Heart left ventricle (tissue), 13 donors: ENCODE measurements at regions not wholly inside any gene's neighbourhood (a gene's known extent, or its start where the extent isn't known, plus 50 kb on each side); places are given as distances from the start of the nearest gene placed in this dataset.

Experiments
- CTCF ChIP-seq, 12 donors: fragments of 200-600 bp; sonication (generic) in 4 of 12; IDR thresholded peaks; one replicate each; pipeline versions ENCODE4 v1.5.0 to v1.8.0; 2018 to 2022; ENCODE audit warnings: antibody characterized with exemption in 12 of 12, mild to moderate bottlenecking in 5 of 12
- POLR2A ChIP-seq, 2 donors: fragments of 450-650 bp; IDR thresholded peaks; one replicate each; pipeline ENCODE4 v1.6.1; 2017; ENCODE audit warnings: antibody characterized with exemption in 2 of 2, mild to moderate bottlenecking in 2 of 2, moderate library complexity in 2 of 2
- donor health status: ischemic (EF 13 %, LVEDD 7.1; RV severe dilation, severe dysfunction).
- donor health status: DM: no; HTN: yes; CAD: no.
- donor health status: DM: no; HTN: no; CAD: no.
- donor health status: ischemic (EF 25% LVEDD 6.9; RV normal size, moderate dysfunction).
- donor health status: ischemic (EF 25% LVEDD 5.7; RV mildly dilated, moderate dysfunction).
- donor health status: ischemic (EF 35%, LVEDD 5.7; RV mildly dilated, moderate dysfunction).
- donor health status: nonischemic (EF 11% LVEDD 7.7; RV severe dilation, severe dysfunction).
- donor health status: DM: yes; HTN: yes; CAD: no.
- donor health status: PGD.
- donor health status: ischemic (EF 29% LVEDD 5.4; RV normal size, mild dysfunction).
- donor health status: nonischemic (EF 23%, LVEDD 6.1; RV moderate dilation, normal function).

GRCh38 chr4:34318773-34319172 lies 1925.5 kb downstream of the ARAP2 start:
- TF ChIP-seq CTCF (IDR thresholded peaks at IDR 0.05): no peak
- TF ChIP-seq POLR2A (IDR thresholded peaks at IDR 0.05): no peak
